H9 (cell line): ENCODE measurements at regions not wholly inside any gene's neighbourhood (a gene's known extent, or its start where the extent isn't known, plus 50 kb on each side); places are given as distances from the start of the nearest gene placed in this dataset.

Source experiments
- DNase-seq: peaks from one replicate; pipeline ENCODE4 v3.0.0-alpha.2; 2017
- H2AFZ ChIP-seq: one replicate; pipeline ENCODE4 v1.6.1; 2013; ENCODE audit warnings: mild to moderate bottlenecking, low read length, control low read depth, moderate library complexity
- H2AK5ac ChIP-seq: 2 replicates; pipeline ENCODE4 v1.6.1; 2013; ENCODE audit warnings: low read length, control low read depth, mixed read lengths; ENCODE audit not compliant: insufficient read length
- H2BK120ac ChIP-seq: one replicate; pipeline ENCODE4 v1.6.1; 2013; ENCODE audit warnings: low read depth, mild to moderate bottlenecking, low read length, control low read depth, inconsistent platforms; ENCODE audit not compliant: poor library complexity, severe bottlenecking
- H2BK12ac ChIP-seq: 2 replicates; pipeline ENCODE4 v1.6.1; 2013; ENCODE audit warnings: low read length, control low read depth, mixed read lengths, low read depth; ENCODE audit not compliant: insufficient read length
- H2BK15ac ChIP-seq: 2 replicates; pipeline ENCODE4 v1.6.1; 2013; ENCODE audit warnings: low read depth, low read length, control low read depth
- H2BK20ac ChIP-seq: one replicate; pipeline ENCODE4 v1.6.1; 2013; ENCODE audit warnings: low read depth, mild to moderate bottlenecking, low read length, control low read depth, inconsistent platforms; ENCODE audit not compliant: poor library complexity, severe bottlenecking
- H2BK5ac ChIP-seq: 2 replicates; pipeline ENCODE4 v1.6.1; 2013; ENCODE audit warnings: low read length, control low read depth, mixed read lengths; ENCODE audit not compliant: insufficient read length
- H3K14ac ChIP-seq: 2 replicates; pipeline ENCODE4 v1.6.1; 2013; ENCODE audit warnings: low read length, control low read depth; ENCODE audit not compliant: insufficient read depth
- H3K18ac ChIP-seq: 2 replicates; pipeline ENCODE4 v1.6.1; 2013; ENCODE audit warnings: low read depth, mild to moderate bottlenecking, mixed read lengths, low read length, control low read depth; ENCODE audit not compliant: insufficient read length
- H3K23ac ChIP-seq: 2 replicates; pipeline ENCODE4 v1.6.1; 2013; ENCODE audit warnings: low read length, control low read depth, mixed read lengths, low read depth; ENCODE audit not compliant: insufficient read length
- H3K23me2 ChIP-seq: 2 replicates; pipeline ENCODE4 v1.6.1; 2013; ENCODE audit warnings: low read depth, mild to moderate bottlenecking, mixed read lengths, low read length, control low read depth; ENCODE audit not compliant: insufficient read length, poor library complexity, severe bottlenecking
- H3K27ac ChIP-seq: 2 replicates; pipeline ENCODE4 v1.5.1; 2013; ENCODE audit warnings: low read length, control low read depth, mixed read lengths, low read depth; ENCODE audit not compliant: insufficient read length
- H3K27me3 ChIP-seq: 2 replicates; pipeline ENCODE4 v1.6.1; 2013; ENCODE audit warnings: low read length, control low read depth, inconsistent platforms; ENCODE audit not compliant: insufficient read depth
- H3K4ac ChIP-seq: 2 replicates; pipeline ENCODE4 v1.6.1; 2013; ENCODE audit warnings: low read depth, mild to moderate bottlenecking, control low read depth, inconsistent platforms, low read length, moderate library complexity
- H3K4me1 ChIP-seq: 2 replicates; pipeline ENCODE4 v1.6.1; 2013; ENCODE audit warnings: low read length, control low read depth, inconsistent platforms; ENCODE audit not compliant: insufficient read depth
- H3K4me2 ChIP-seq: 2 replicates; pipeline ENCODE4 v1.6.1; 2013; ENCODE audit warnings: low read length, control low read depth, mixed read lengths; ENCODE audit not compliant: insufficient read length, insufficient read depth
- H3K56ac ChIP-seq: 2 replicates; pipeline ENCODE4 v1.6.1; 2013; ENCODE audit warnings: low read depth, mild to moderate bottlenecking, mixed read lengths, low read length, control low read depth; ENCODE audit not compliant: insufficient read length
- H3K79me1 ChIP-seq: 2 replicates; pipeline ENCODE4 v1.6.1; 2013; ENCODE audit warnings: low read depth, mild to moderate bottlenecking, moderate library complexity, low read length, control low read depth, inconsistent platforms; ENCODE audit not compliant: insufficient read depth, poor library complexity, severe bottlenecking
- H3K79me2 ChIP-seq: 2 replicates; pipeline ENCODE4 v1.6.1; 2013; ENCODE audit warnings: low read length, control low read depth, inconsistent platforms; ENCODE audit not compliant: insufficient read depth
- H3K9ac ChIP-seq: 2 replicates; pipeline ENCODE4 v1.6.1; 2013; ENCODE audit warnings: low read length, control low read depth, mixed read lengths; ENCODE audit not compliant: insufficient read length; ENCODE audit errors: extremely low read depth
- H3K9me3 ChIP-seq: one replicate; pipeline ENCODE4 v1.6.1; 2013; ENCODE audit warnings: low read depth, low read length, inconsistent platforms; ENCODE audit not compliant: control insufficient read depth
- H3T11ph ChIP-seq: one replicate; pipeline ENCODE4 v1.6.1; 2013; ENCODE audit warnings: mild to moderate bottlenecking, low read length, control low read depth, inconsistent platforms
- H4K20me1 ChIP-seq: one replicate; pipeline ENCODE4 v1.6.1; 2013; ENCODE audit not compliant: control insufficient read depth, insufficient read length, insufficient read depth
- H4K5ac ChIP-seq: 2 replicates; pipeline ENCODE4 v1.6.1; 2013; ENCODE audit warnings: low read depth, mild to moderate bottlenecking, mixed read lengths, low read length, control low read depth; ENCODE audit not compliant: insufficient read length
- H4K8ac ChIP-seq: replicated peaks from 2 replicates; pipeline ENCODE4 v1.6.1; 2013; ENCODE audit warnings: low read length, control low read depth, mixed read lengths, low read depth; ENCODE audit not compliant: insufficient read length
- H4K91ac ChIP-seq: 2 replicates; pipeline ENCODE4 v1.6.1; 2013; ENCODE audit warnings: low read depth, mild to moderate bottlenecking, moderate library complexity, mixed read lengths, low read length, control low read depth; ENCODE audit not compliant: insufficient read length
- H3K27ac Mint-ChIP-seq, 3 experiments: 2 replicates in 2 of 3; 3 replicates in 1 of 3; pipeline ENCODE4 v1.8.0; 2020 to 2021; ENCODE audit warnings: mixed read lengths in 3 of 3, mild to moderate bottlenecking in 1 of 3, moderate library complexity in 1 of 3
- H3K27me3 Mint-ChIP-seq: 2 replicates; pipeline ENCODE4 v1.8.0; 2021; ENCODE audit warnings: low read depth, mild to moderate bottlenecking, moderate library complexity, mixed read lengths
- H3K36me3 Mint-ChIP-seq, 3 experiments: 2 replicates in 2 of 3; 3 replicates in 1 of 3; pipeline ENCODE4 v1.8.0; 2020 to 2021; ENCODE audit warnings: low read depth in 3 of 3, mixed read lengths in 3 of 3; ENCODE audit not compliant: insufficient read depth in 1 of 3
- H3K4me1 Mint-ChIP-seq, 2 experiments: 2 replicates each; pipeline ENCODE4 v1.8.0; 2020; ENCODE audit warnings: mixed read lengths in 2 of 2
- H3K4me3 Mint-ChIP-seq, 2 experiments: 2 replicates in 1 of 2; 3 replicates in 1 of 2; pipeline ENCODE4 v1.8.0; 2020 to 2021; ENCODE audit warnings: mild to moderate bottlenecking in 2 of 2, mixed read lengths in 2 of 2, moderate library complexity in 1 of 2
- H3K9me3 Mint-ChIP-seq, 2 experiments: 2 replicates in 1 of 2; 3 replicates in 1 of 2; pipeline ENCODE4 v1.8.0; 2020; ENCODE audit warnings: mild to moderate bottlenecking in 2 of 2, mixed read lengths in 2 of 2, moderate library complexity in 1 of 2
- WGBS: extraction: QIAGEN DNeasy Blood & Tissue Kit; methylation state at CpG from one replicate; pipeline ENCODE4 v1.1.7; 2013; ENCODE audit warnings: missing lambda C conversion rate, low lambda C conversion rate, mixed read lengths; ENCODE audit not compliant: insufficient read length; ENCODE audit errors: extremely low coverage; 5-methylcytosine and 5-hydroxymethylcytosine counted together
- TF ChIP-seq, protein P1 (sequence below): fragments of 200-600 bp; sonication (generic); conservative IDR thresholded peaks from 3 replicates; pipeline ENCODE4 v1.8.0; 2021; ENCODE audit warnings: antibody characterized with exemption, mild to moderate bottlenecking

DNA sequence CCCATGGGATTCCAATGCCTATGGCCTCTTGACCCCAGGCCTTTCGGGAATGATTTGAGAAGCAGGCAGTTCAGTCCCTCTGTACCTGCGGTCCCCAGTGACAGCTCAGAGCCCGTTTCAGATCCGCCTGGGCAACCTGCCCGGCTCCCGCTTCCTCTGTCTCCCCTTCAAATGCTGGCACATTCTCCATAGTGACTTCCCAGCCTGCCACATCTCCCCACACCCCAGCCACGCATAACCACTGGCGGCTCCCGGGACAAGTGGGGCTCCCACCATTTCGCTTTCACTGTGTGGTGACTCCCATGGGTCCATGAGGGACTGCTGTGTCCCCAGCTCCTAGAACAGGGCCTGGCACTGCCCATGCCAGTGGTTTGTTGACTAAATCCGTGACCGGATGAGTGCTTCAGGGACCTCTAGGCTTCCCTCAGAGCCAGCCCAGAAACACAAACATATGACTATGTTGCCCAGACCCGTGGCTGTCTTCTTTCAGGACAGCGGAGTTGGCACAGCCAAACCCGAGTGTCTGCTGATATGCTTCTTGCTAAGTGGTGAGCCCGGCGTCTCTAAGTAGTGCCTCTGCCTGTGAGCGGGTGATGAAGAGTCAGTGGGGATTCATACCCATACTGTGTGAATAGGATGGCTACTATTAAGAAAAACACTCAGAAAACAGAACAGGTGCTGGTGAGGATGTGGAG is 91.2 kb downstream of the GLI2 start:
- Histone ChIP-seq H3T11ph (no peak overlapping the region), H3K23ac (no peak overlapping the region), H2BK12ac (no peak overlapping the region), H4K8ac (no peak overlapping the region), H2BK15ac (no peak overlapping the region), H3K4me2 (no peak overlapping the region), H4K20me1 (no peaks in the 10 kb centered on the region), H3K4ac (no peak overlapping the region), H3K9me3 (no peaks in the 10 kb centered on the region), H3K79me2 (no peaks in the 10 kb centered on the region; the same call in 1 of the 2 replicates), H2BK5ac (no peak overlapping the region), H3K56ac (no peak overlapping the region), H2AFZ (no peak overlapping the region), H3K27me3 (no peaks in the 10 kb centered on the region), H2BK20ac (no peak overlapping the region), H3K27ac (no peak overlapping the region), H3K18ac (no peak overlapping the region), H3K14ac (no peak overlapping the region), H3K23me2 (no peaks in the 10 kb centered on the region), H3K9ac (no peak overlapping the region), H3K4me1 (peaks cover 10% of the 10 kb centered on the region; the same call in 1 of the 2 replicates), H3K79me1 (no peaks in the 10 kb centered on the region), H2BK120ac (no peak overlapping the region), H4K91ac (no peak overlapping the region), H4K5ac (no peak overlapping the region), H2AK5ac (no peak overlapping the region)
- Mint-ChIP-seq H3K36me3 (peaks cover 2 to 19% (median 10%) of the 10 kb centered on the region in 3 experiments; a peak in 5 of 7 replicates), H3K4me1 (peaks cover 47 to 54% of the 10 kb centered on the region in 2 experiments), H3K9me3 (no peaks in the 10 kb centered on the region), H3K27me3 (no peaks in the 10 kb centered on the region; the same call in 1 of the 2 replicates), H3K27ac (peak overlapping the region in 1 of 3 experiments; percentile 19; a peak in 1 of 7 replicates), H3K4me3 (no peak overlapping the region)
- TF ChIP-seq, protein P1, sequence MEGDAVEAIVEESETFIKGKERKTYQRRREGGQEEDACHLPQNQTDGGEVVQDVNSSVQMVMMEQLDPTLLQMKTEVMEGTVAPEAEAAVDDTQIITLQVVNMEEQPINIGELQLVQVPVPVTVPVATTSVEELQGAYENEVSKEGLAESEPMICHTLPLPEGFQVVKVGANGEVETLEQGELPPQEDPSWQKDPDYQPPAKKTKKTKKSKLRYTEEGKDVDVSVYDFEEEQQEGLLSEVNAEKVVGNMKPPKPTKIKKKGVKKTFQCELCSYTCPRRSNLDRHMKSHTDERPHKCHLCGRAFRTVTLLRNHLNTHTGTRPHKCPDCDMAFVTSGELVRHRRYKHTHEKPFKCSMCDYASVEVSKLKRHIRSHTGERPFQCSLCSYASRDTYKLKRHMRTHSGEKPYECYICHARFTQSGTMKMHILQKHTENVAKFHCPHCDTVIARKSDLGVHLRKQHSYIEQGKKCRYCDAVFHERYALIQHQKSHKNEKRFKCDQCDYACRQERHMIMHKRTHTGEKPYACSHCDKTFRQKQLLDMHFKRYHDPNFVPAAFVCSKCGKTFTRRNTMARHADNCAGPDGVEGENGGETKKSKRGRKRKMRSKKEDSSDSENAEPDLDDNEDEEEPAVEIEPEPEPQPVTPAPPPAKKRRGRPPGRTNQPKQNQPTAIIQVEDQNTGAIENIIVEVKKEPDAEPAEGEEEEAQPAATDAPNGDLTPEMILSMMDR = no peak
- WGBS = no CpG with 5 or more reads among the region's 18 CpGs
- DNase-seq = no peak
